SKM-1 (cell line): ENCODE measurements at regions not wholly inside any gene's neighbourhood (a gene's known extent, or its start where the extent isn't known, plus 50 kb on each side); places are given as distances from the start of the nearest gene placed in this dataset.
"Not testable (repeated sequence)": the region's sequence is repeated elsewhere in the genome, so short reads cannot be mapped to it uniquely, and the experiment has no call there.

Experiments used
- DNase-seq: peaks from one replicate; lab custom pipeline; 2025; ENCODE audit not compliant: unreplicated experiment; lab: John Stamatoyannopoulos, UW

- DNase-seq = not testable (repeated sequence)
Measured at GRCh38 chrX:124181515-124181914, 150.9 kb upstream of the TEX13D start.

GRCh38 chrX:124190440-124190839, 142.0 kb upstream of the TEX13D start:
- no peak for DNase-seq

GRCh38 chrX:124194199-124194598, 138.3 kb upstream of the TEX13D start:
- DNase-seq = no peak

GRCh38 chrX:124194901-124195300, 137.6 kb upstream of the TEX13D start:
- DNase-seq = no peak

GRCh38 chrX:124203311-124203710, 129.1 kb upstream of the TEX13D start:
- no peak for DNase-seq

GRCh38 chrX:124208660-124209059, 123.8 kb upstream of the TEX13D start:
- DNase-seq = peak; percentile 36

GRCh38 chrX:124209792-124210576, 122.5 kb upstream of the TEX13D start:
- no peak for DNase-seq

- peak; percentile 20 for DNase-seq
Measured at GRCh38 chrX:124211312-124211942, 121.0 kb upstream of the TEX13D start.

GRCh38 chrX:124212622-124213021, 119.8 kb upstream of the TEX13D start:
- DNase-seq = peak; percentile 27

- DNase-seq = no peak
Measured at GRCh38 chrX:124215786-124216185, 116.7 kb upstream of the TEX13D start.

- DNase-seq = no peak
Measured at GRCh38 chrX:124216396-124217115, 115.9 kb upstream of the TEX13D start.

GRCh38 chrX:124217304-124218251, 114.9 kb upstream of the TEX13D start:
- peak; percentile 55 for DNase-seq

- no peak for DNase-seq
Measured at GRCh38 chrX:124223524-124223923, 108.9 kb upstream of the TEX13D start.

GRCh38 chrX:124224528-124224927, 107.9 kb upstream of the TEX13D start:
- DNase-seq = no peak

- DNase-seq = no peak
Measured at GRCh38 chrX:124226129-124226528, 106.3 kb upstream of the TEX13D start.

- DNase-seq = no peak
Measured at GRCh38 chrX:124228849-124229248, 103.6 kb upstream of the TEX13D start.

- no peak for DNase-seq
Measured at GRCh38 chrX:124229374-124229773, 103.1 kb upstream of the TEX13D start.

- no peak for DNase-seq
Measured at GRCh38 chrX:124230655-124231450, 101.6 kb upstream of the TEX13D start.

GRCh38 chrX:124231451-124231759, 101.1 kb upstream of the TEX13D start:
- no peak for DNase-seq

GRCh38 chrX:124232523-124233201, 99.8 kb upstream of the TEX13D start:
- DNase-seq = no peak
